HEK293T (cell line): ENCODE measurements at regions not wholly inside any gene's neighbourhood (a gene's known extent, or its start where the extent isn't known, plus 50 kb on each side); places are given as distances from the start of the nearest gene placed in this dataset.
"Not testable (repeated sequence)": the region's sequence is repeated elsewhere in the genome, so short reads cannot be mapped to it uniquely, and the experiment has no call there.

Source experiments
- CTCF ChIA-PET: fragments of 350-600 bp; formaldehyde crosslinking; extraction: SDS; loops from one replicate; lab custom pipeline; 2021; ENCODE audit warnings: antibody characterized with exemption, inconsistent platforms; lab: Yijun Ruan, JAX
- POLR2A ChIA-PET: fragments of 350-600 bp; formaldehyde crosslinking; extraction: SDS; loops from one replicate; lab custom pipeline; 2020; ENCODE audit warnings: antibody characterized with exemption, inconsistent platforms; lab: Yijun Ruan, JAX
- DNase-seq: peaks from one replicate; pipeline ENCODE4 v3.0.0; 2012; ENCODE audit warnings: mixed read lengths; ENCODE audit errors: extremely low spot score
- ARNT ChIP-seq: fragments of 450-650 bp; IDR thresholded peaks from 2 replicates; pipeline ENCODE4 v1.6.1; 2017; ENCODE audit warnings: mild to moderate bottlenecking
- BHLHE40 ChIP-seq: fragments of 450-650 bp; IDR thresholded peaks from 2 replicates; pipeline ENCODE4 v1.6.1; 2016; ENCODE audit warnings: mild to moderate bottlenecking, moderate library complexity, borderline replicate concordance
- CTBP1 ChIP-seq: fragments of 450-650 bp; IDR thresholded peaks from 2 replicates; pipeline ENCODE4 v1.6.1; 2016; ENCODE audit warnings: borderline replicate concordance
- ELF4 ChIP-seq: fragments of 450-650 bp; IDR thresholded peaks from 2 replicates; pipeline ENCODE4 v1.6.1; 2017; ENCODE audit warnings: antibody characterized with exemption
- FOXA1 ChIP-seq: fragments of 450-650 bp; IDR thresholded peaks from 2 replicates; pipeline ENCODE4 v1.6.1; 2016; ENCODE audit warnings: mild to moderate bottlenecking
- FOXK2 ChIP-seq: fragments of 450-650 bp; IDR thresholded peaks from 2 replicates; pipeline ENCODE4 v1.6.1; 2016; ENCODE audit warnings: mild to moderate bottlenecking
- FOXM1 ChIP-seq: fragments of 450-650 bp; IDR thresholded peaks from 2 replicates; pipeline ENCODE4 v1.6.1; 2017; ENCODE audit warnings: mild to moderate bottlenecking, borderline replicate concordance
- HDGF ChIP-seq: fragments of 450-650 bp; IDR thresholded peaks from 2 replicates; pipeline ENCODE4 v1.6.1; 2017; ENCODE audit warnings: antibody characterized with exemption, borderline replicate concordance
- L3MBTL2 ChIP-seq: fragments of 450-650 bp; conservative IDR thresholded peaks from 2 replicates; pipeline ENCODE4 v1.6.1; 2016; ENCODE audit warnings: mild to moderate bottlenecking
- LEF1 ChIP-seq: fragments of 450-650 bp; IDR thresholded peaks from 2 replicates; pipeline ENCODE4 v1.6.1; 2017; ENCODE audit warnings: mild to moderate bottlenecking, borderline replicate concordance
- NFRKB ChIP-seq: fragments of 450-650 bp; IDR thresholded peaks from 2 replicates; pipeline ENCODE4 v1.6.1; 2016; ENCODE audit warnings: mild to moderate bottlenecking, moderate library complexity
- SP1 ChIP-seq: fragments of 450-650 bp; IDR thresholded peaks from 2 replicates; pipeline ENCODE4 v1.6.1; 2017
- SUZ12 ChIP-seq: fragments of 450-650 bp; IDR thresholded peaks from 2 replicates; pipeline ENCODE4 v1.6.1; 2016; ENCODE audit warnings: mild to moderate bottlenecking
- TARDBP ChIP-seq: fragments of 450-650 bp; IDR thresholded peaks from 2 replicates; pipeline ENCODE4 v1.6.1; 2016
- ZNF384 ChIP-seq: fragments of 450-650 bp; IDR thresholded peaks from 2 replicates; pipeline ENCODE4 v1.6.1; 2016
- TF ChIP-seq, protein P1 (sequence below): fragments of 450-650 bp; IDR thresholded peaks from 2 replicates; pipeline ENCODE4 v1.6.1; 2016

DNA sequence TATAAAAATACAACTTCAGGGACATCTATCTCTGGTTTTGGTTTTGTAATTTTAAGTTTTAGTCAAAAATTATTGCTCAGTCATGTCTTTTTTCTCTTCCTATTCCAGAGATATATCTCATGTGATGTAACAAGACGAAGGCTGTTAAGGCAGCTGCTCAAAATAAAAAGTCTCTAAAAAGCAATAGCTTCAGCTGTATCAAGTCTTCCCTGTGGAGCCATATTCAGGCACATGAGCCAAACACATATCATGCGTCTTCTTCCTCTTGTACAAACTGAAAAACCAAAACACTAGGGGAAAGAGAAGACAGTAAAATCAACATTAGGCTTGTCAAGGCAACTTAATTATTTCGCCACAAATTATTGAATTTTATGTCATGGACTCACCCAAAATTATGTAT is 240.7 kb downstream of the NRIP1 start:
- no peak for DNase-seq
- ChIA-PET CTCF (no interaction called here), POLR2A (no interaction called here)
- TF ChIP-seq FOXA1, result no peak
- no peak for TF ChIP-seq L3MBTL2
- no peak for TF ChIP-seq CTBP1
- no peak for TF ChIP-seq ELF4
- no peak for TF ChIP-seq ARNT
- TF ChIP-seq BHLHE40, result no peak
- TF ChIP-seq SP1, result no peak
- TF ChIP-seq LEF1, result no peak
- no peak for TF ChIP-seq FOXK2
- TF ChIP-seq ZNF384, result no peak
- no peak for TF ChIP-seq FOXM1
- no peak for TF ChIP-seq HDGF
- no peak for TF ChIP-seq SUZ12
- no peak for TF ChIP-seq TARDBP
- no peak for TF ChIP-seq NFRKB
- TF ChIP-seq, protein P1, sequence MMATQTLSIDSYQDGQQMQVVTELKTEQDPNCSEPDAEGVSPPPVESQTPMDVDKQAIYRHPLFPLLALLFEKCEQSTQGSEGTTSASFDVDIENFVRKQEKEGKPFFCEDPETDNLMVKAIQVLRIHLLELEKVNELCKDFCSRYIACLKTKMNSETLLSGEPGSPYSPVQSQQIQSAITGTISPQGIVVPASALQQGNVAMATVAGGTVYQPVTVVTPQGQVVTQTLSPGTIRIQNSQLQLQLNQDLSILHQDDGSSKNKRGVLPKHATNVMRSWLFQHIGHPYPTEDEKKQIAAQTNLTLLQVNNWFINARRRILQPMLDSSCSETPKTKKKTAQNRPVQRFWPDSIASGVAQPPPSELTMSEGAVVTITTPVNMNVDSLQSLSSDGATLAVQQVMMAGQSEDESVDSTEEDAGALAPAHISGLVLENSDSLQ, result no peak

DNA sequence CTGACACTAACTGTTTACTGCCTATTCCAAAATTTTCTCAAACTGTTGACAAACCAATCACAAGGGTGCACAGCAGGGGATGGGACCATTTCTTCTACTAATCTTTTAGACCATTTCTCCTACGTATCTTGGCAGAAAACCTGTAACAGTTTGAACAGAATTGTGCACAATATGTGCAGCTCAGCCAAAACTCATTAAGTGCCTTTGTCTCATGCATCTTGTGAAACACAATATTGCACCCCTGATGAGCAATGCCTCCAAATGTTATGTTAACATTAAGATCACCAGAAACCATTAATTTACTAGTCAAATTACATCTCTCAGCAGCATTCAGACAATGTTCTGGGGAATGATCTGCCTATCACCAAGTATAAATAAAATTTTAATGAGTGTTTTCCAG is 247.5 kb downstream of the NRIP1 start:
- POLR2A ChIA-PET, result no interaction called here
- no peak for DNase-seq
- no peak for TF ChIP-seq LEF1
- TF ChIP-seq ZNF384, result no peak
- no peak for TF ChIP-seq SUZ12
- no peak for TF ChIP-seq HDGF
- TF ChIP-seq, protein P1, result no peak
- TF ChIP-seq SP1, result no peak
- TF ChIP-seq L3MBTL2, result no peak
- TF ChIP-seq ARNT, result no peak
- no peak for TF ChIP-seq BHLHE40
- TF ChIP-seq FOXK2, result no peak
- TF ChIP-seq FOXM1, result no peak
- TF ChIP-seq ELF4, result no peak
- no peak for TF ChIP-seq FOXA1
- no peak for TF ChIP-seq CTBP1
- no peak for TF ChIP-seq NFRKB
- no peak for TF ChIP-seq TARDBP
- CTCF ChIA-PET, result no interaction called here

DNA sequence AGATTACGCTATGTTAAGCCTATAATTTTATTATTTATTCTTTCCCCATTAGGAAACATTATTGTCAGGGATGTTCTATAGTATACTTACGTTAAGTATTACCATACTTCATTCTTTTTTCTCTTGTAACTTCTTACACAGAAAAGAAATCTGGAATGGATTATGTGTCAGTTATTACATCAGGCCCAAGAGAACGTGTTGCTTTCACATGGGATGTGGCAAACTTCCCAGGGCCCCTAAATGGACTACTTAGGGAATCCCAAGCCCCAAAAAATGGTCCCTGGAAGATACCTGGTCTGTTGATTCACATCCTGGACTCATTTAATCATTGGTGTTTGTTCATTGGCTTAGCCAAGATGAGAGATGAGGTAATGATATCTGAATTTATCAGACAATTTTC is 249.8 kb downstream of the NRIP1 start:
- CTCF ChIA-PET, result no interaction called here
- TF ChIP-seq SUZ12 (no peak), BHLHE40 (no peak), FOXM1 (no peak), SP1 (no peak), ZNF384 (no peak), TARDBP (no peak), HDGF (no peak), CTBP1 (no peak), LEF1 (no peak), L3MBTL2 (no peak), ELF4 (no peak)
- DNase-seq, result no peak
- POLR2A ChIA-PET, result no interaction called here

DNA sequence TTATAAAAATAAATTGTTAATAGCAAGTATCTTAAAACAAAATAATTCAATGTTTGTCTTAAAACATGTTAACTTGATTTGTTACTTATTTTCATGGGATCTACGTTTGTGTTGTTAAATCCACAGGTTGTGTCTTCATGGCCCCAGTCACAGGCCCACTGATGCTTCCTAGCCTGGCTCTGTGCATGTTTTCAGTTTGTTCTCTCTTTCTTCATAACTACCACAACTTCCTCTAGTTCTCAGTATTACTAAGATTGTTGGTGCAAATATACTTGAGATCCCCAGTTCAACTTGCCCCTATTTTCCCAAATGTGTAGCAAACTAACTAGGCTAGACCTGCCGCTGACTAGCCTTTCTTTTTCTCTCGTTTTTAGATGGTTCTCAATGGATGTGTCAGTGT is 250.5 kb downstream of the NRIP1 start:
- POLR2A ChIA-PET, result no interaction called here
- CTCF ChIA-PET, result no interaction called here
- no peak for DNase-seq
- TF ChIP-seq FOXM1, result no peak
- no peak for TF ChIP-seq LEF1
- no peak for TF ChIP-seq CTBP1
- TF ChIP-seq TARDBP, result no peak
- no peak for TF ChIP-seq HDGF
- no peak for TF ChIP-seq NFRKB
- TF ChIP-seq FOXA1, result no peak
- TF ChIP-seq ZNF384, result no peak
- no peak for TF ChIP-seq SUZ12
- no peak for TF ChIP-seq ELF4
- TF ChIP-seq BHLHE40, result no peak
- TF ChIP-seq ARNT, result no peak
- TF ChIP-seq FOXK2, result no peak
- no peak for TF ChIP-seq L3MBTL2
- TF ChIP-seq, protein P1, result no peak
- no peak for TF ChIP-seq SP1

DNA sequence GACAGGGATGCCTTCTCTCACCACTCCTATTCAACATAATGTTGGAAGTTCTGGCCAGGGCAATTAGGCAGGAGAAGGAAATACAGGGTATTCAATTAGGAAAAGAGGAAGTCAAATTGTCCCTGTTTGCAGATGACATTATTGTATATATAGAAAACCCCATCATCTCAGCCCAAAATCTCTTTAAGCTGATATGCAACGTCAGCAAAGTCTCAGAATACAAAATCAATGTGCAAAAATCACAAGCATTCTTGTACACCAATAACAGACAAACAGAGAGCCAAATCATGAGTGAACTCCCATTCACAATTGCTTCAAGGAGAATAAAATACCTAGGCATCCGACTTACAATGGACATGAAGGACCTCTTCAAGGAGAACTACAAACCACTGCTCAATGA is 258.1 kb upstream of the SAMSN1 start:
- CTCF ChIA-PET, POLR2A ChIA-PET, DNase-seq: not testable (repeated sequence)

DNA sequence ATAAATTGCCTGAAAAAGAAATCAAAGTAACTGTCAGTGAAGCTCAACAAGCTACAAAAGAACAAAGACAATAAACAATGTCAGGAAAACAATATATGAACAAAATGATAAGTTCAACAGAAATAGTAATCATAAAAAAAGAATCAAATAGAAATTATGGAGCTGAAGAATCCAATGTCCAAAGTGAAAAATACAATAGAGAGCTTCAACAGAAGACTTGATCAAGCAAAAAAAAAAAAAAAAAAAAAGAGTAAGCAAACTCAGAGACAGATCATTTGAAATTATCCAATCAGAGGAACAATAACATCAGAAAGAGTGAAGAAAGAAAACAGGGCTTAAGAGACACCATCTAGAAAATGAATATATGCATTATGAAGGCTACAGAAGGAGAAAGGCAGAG is 251.4 kb upstream of the SAMSN1 start:
- POLR2A ChIA-PET, result no interaction called here
- DNase-seq, result no peak
- TF ChIP-seq L3MBTL2 (no peak), TARDBP (no peak), ZNF384 (no peak), FOXA1 (no peak), NFRKB (no peak), CTBP1 (no peak), BHLHE40 (no peak), ARNT (no peak), HDGF (no peak), SP1 (no peak), LEF1 (no peak), FOXM1 (no peak)
- CTCF ChIA-PET, result no interaction called here
